ENCODE measurements at regions not wholly inside any gene's neighbourhood (a gene's known extent, or its start where the extent isn't known, plus 50 kb on each side); places are given as distances from the start of the nearest gene placed in this dataset.

DNA sequence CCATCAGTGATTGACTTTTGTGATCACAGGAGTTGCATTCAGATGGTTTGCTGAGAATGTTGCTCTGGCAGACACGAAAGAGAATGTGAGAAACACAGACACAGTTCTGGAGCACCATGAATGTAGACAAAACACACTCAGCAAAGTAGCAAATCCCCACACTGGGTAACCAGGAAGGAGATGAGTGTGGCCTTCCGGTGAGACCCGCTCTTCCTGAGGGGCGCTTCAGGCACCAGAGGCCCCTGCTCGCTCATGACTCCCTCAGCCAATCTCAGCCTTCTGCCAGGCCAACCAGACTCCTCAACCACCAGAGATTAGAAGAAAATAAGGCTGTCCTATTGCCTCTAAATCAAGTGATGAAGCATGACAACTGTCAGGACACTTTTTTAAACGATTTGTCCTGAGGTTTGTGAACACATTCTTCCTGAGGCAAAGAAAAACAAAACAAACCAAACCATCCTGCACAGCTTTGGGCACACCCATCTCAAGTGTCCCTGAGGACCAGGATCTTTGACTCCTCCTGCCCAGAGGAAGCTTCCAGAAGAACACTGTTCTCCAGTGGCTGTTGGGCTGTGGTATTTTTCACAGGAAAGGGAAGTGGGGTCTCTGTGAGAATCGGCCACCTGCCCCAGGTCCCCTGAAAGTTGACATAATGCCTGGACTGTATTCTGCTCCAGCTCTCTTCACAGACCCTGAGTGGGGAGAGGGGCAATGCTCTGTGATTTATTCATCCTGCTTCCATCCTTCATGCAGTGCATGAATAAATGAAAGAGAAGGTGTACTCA is 152.8 kb downstream of the BCL11A start:
- CTCF ChIA-PET: no interaction called here
- POLR2A ChIA-PET: interaction anchor here (0.7 kb wide), 1 partner anchor 174 kb away, joined by 6 read pairs; no protein-coding TSS in a partner anchor

DNA sequence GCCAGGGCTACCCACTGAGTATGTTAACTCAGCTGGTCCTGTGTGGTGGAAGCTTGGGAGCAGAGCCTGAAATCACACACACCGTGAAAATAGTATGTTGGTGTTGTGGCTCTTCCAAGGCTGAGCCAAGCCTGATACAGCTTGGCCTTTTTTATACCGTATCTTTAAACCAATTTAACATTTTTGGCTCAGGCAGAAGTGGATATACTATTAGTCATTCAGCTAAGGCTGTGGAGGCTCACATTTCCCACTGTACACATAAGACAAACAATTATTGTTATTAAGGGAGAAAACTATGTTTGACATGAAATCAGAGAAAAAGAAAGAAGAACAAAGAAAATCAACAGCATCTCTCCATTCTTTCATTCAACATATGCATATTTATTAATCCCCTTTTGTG is 159.0 kb downstream of the BCL11A start:
- ChIA-PET POLR2A (no interaction called here), CTCF (no interaction called here)

DNA sequence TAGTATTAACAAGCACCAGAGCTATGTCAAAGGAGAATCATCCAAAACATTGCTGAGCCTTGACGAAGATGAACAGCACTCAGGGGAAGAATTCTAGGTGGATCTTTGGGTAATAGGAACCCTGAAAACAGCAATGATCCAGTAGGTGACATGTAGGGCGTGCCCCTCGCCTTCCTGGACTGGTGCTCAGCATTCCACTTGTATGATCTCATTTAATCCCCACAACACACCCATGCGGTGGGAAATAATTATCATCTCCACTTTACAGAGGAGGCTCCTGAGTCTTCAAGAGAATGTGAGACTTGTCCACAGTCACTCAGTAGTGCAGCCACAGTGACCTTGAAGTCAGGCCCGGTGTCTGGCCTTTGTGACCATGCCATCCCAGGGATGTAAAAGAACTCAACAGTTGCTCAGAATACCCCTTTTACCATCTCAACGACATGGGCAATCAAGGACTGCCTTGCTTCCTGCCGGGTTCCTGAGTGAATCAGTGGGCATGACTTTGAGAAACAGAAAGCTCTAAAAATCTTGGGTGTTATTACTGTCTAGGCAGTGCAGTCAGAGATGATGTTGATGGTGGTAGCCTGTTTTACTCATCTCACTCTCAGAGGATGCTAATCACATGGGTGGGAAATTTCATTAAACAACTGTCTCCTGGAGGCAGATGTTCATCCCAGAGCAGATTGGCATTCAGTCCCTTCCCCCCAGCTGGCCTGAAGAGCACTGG is 161.6 kb downstream of the BCL11A start:
- ChIA-PET POLR2A (no interaction called here), CTCF (no interaction called here)

DNA sequence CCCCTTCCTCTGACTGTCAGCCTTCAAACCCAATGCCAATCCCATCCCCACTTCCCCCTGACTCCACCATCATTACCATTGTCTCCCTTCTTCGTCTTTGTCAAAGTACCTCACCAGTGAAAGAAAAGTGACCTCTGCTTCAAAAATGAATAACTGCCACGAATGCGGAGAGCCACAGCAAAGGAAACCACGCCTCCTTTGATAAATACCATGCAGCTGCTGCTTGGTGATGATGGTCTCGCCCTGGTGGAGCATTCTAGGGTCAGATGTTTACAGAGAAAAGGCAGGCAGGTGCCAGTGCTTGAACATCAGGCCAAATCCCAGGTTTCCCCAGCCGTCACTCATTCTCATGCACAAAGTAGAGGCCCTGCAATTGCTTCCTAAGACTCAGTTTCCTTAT is 162.2 kb downstream of the BCL11A start:
- CTCF ChIA-PET: no interaction called here
- POLR2A ChIA-PET: interaction anchor here (0.6 kb wide), 1 partner anchor 180 kb away, joined by 3 read pairs; no protein-coding TSS in a partner anchor

DNA sequence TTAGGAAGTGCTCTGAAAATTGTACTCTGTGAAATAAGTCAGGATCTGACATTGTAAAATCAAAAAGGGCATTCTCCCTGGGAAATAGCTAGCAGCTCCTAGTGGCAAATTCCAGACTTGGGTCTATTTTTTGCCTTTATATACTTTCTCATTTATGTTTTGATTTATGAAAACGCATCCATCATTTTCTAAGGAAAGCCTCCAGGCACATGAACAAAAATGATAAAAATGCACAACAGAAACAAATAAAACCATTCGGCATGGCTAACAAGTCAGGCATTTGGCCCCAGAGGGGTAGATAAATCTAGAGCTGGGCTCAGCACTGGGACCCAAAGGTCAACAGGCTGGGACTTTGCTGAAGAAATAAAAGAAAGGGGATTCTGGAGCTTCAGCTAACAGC is 167.0 kb downstream of the BCL11A start:
- POLR2A ChIA-PET: no interaction called here
- CTCF ChIA-PET: no interaction called here

DNA sequence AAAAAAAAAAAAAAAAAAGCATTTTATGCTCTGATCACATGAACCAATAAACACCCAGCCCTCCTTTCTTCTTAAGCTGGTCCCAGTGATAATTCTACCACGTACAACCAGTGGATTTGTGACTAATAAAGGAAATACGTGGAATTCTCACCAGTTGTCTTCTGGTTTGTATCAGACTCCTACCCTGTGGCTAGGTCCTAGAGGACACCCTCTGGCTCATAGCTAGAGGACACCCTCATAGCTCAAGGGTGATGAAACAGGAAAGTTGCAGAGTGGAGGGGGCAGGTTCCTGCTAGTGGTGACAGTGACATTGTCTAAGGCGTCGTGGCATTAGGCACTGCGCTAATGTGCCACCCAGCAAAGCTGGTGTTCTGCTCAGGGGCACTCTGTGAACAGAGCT is 167.8 kb downstream of the BCL11A start:
- POLR2A ChIA-PET: no interaction called here
- CTCF ChIA-PET: no interaction called here

DNA sequence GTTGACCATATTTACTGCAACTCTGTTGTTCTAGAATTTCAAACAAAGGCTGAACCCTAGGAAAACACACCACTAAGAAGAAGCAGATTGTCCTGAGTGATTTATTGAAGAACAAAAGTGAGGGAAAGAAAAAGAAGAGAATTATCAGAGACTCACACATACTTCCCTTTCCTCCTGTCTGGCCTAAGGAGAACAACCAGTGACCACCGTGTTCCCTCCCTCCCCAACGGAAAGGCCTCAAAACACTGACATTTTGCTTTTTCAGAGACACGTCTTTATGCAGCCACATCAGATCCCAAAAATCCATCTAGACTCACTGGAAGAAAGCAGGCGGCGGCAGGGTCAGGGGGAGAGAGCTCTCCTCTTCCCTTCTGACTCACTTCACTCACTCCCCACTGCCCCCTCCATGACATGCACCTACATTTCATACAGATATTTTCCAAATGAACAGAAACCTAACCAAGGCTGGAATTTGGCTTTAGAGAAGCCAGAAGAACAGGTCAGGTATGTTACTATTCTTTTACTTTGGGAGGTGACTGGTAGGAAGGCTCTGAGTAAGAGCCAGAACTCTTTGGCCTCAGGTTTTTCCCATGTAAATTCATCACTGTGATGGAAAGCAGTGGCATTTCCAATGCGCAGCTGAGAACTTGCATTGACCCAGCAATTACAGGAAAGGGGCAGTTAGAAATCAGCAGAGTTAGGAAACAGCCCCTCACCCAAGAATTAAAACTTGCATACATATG is 169.9 kb downstream of the BCL11A start:
- POLR2A ChIA-PET: no interaction called here
- CTCF ChIA-PET: no interaction called here

DNA sequence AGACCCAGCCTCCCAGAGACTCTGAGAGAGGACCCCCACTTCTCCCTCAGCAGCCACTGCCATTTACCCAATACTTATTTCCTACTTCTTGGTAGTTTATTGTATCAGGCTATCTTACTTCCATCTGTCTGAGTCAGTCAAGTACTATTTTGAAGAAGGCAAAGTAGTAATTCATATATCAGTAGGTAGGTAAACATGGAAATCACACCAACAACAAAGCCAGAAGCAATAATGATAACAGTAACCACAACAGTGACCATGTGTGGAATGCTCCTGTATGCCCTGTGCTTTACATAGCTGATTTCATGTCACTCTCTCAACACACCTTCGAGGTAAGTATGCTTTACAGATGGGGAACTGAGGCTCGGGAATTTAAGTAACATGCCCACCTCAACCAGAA is 173.0 kb downstream of the BCL11A start:
- ChIA-PET CTCF (no interaction called here), POLR2A (no interaction called here)

DNA sequence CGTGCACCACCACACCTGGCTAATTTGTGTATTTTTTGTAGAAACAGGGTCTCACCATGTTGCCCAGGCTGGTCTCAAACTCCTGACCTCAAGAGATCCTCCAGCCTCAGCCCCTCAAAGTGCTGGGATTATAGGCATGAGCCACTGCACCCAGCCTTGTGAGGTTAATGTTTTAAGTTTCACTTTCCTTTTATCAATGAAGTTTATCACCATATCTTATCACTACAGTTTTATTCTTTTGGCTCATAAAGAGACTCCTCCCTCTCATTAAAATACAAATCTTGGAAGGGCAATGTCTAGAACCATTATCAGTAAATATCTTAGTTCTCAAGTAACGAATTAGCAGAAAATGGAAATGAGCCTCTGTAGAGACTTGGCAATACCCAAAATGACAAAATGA is 173.8 kb downstream of the BCL11A start:
- ChIA-PET POLR2A (no interaction called here), CTCF (no interaction called here)

DNA sequence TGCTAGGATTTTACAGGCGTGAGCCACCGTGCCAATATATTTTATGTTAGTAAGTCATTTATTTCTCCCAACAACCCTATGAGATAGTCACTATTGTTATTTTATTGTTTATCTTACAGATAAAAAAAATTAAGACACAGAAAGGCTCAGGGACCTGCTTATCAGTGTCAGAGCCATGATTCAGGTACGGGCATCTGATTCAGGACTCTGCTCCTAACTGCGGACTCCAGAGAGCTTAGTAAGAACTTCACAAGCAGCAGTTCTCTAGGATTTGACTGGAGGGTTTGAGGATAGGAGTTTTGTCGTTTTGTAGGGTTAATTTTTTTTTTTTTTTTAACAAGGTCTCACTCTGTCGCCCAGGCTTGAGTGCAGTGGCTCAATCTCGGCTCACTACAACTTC is 174.2 kb downstream of the BCL11A start:
- ChIA-PET POLR2A (no interaction called here), CTCF (no interaction called here)

DNA sequence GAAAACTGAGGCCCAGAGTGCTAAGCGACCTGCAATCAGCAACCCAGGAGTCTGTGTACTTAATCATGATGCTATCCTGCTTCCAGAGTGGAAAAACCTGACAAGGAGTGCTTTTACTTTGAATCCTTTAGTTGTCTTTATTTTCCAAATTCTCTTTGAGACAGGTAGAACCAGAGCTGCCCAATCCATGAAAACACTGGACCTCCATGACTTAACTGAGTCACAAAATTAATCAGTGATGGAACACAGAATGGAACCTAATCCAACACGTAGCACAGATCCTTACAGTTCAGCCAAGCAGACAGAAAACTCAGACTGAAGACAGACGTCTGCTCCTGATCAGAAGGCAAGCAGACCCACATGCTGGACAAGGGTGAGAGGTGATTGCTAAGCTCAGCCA is 175.6 kb downstream of the BCL11A start:
- ChIA-PET POLR2A (no interaction called here), CTCF (no interaction called here)

DNA sequence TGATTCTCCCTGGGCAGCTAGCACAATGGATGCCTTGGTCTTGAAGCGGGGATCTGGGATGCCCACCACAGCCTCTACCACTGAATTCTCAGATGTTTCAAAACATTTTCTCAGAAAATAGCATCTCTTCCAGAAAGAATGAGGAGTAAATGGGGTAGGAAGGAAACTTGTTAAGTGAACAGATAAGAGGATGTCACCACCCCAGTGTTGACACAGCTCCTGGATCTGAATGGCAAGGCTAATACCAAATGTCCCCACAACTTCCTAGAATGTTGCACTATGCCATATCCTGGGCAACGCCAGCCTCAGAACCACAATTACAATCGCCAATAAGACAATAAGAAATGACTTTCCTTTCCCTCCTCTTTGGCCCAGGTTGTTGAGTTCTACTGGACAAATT is 177.2 kb downstream of the BCL11A start:
- POLR2A ChIA-PET: no interaction called here

DNA sequence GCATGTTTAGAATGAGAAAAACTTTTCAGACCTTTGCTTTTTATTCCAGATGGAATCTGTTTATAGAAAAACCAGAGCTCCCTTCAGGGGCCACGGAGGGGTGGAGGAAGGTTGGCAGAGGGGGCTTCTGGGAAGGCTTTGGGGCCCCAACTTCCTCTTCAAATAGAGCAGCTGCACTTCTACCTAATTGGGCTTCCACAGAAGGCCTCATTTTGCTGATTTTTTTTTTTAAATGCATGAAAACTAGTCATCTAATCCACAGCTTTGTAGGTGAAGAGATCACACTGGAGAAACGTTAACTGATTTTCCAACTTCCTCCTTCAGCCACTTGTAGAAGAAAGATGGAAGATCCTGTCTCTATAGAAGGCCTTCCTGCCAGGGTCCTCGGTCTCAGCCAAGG is 181.8 kb downstream of the BCL11A start:
- CTCF ChIA-PET: no interaction called here
- POLR2A ChIA-PET: no interaction called here

More for the DNA sequence above, 177.2 kb downstream of the BCL11A start:
- CTCF ChIA-PET: no interaction called here

DNA sequence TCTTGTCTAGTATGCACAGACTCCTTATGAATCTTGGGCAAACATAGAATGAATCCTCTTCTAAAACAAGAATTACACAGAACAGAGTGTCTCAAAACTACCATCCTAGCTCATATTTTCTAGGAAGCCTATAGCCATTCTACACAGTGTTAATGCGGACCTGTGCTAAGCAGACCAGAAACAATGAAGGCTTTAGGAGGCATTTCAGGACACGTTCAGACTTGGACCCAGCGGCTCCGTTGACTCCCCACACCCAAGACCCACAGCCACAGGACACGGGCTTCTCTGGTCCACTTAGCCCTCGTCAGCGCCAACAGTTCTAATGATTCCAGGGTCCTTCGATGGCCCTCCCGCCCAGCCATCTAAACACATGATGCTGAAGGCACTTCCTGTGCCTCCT is 182.2 kb downstream of the BCL11A start:
- POLR2A ChIA-PET: no interaction called here
- CTCF ChIA-PET: interaction anchor here (0.6 kb wide), 1 partner anchor 212 kb away, joined by 3 read pairs; no protein-coding TSS in a partner anchor

DNA sequence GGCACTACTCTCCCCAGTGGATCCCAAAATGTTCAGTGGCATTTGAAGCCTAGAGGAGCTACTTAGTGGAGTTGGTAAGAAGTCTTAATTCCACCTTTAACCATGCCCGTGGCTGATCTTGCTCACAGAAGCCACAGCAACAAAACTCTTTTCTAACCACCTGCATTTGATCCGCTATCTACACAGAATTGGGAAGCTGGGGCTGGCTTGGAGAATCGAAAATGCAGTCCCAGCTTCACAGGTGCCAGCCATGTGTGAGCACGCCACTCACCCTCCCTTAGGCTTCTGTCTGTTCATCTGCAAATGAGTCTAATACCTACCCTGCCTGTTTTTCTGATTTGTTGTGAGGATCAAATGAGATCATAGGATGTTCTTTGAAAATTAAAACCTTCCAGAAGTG is 182.6 kb downstream of the BCL11A start:
- ChIA-PET CTCF (interaction anchor here (0.6 kb wide), 1 partner anchor 212 kb away, joined by 3 read pairs; no protein-coding TSS in a partner anchor), POLR2A (no interaction called here)

DNA sequence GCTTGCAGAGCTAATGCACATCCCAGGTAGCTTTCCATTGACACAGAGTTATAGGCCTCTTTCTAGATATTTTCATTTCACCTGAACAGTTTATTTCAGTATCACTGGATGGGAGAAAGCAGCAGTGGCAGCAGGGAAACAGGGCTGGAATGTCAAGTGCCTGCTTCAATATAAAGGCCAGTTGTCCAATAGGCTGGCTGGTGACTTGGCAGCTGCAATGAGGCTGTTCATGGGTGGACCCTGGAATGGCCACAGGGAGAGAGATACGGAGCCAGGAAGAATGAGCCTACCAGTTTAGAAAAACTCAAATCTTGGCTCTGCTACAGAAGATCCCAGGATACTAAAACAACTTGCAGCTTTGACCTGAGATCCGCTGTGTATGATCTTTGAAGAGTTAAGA is 185.0 kb downstream of the BCL11A start:
- CTCF ChIA-PET: no interaction called here
- POLR2A ChIA-PET: no interaction called here

DNA sequence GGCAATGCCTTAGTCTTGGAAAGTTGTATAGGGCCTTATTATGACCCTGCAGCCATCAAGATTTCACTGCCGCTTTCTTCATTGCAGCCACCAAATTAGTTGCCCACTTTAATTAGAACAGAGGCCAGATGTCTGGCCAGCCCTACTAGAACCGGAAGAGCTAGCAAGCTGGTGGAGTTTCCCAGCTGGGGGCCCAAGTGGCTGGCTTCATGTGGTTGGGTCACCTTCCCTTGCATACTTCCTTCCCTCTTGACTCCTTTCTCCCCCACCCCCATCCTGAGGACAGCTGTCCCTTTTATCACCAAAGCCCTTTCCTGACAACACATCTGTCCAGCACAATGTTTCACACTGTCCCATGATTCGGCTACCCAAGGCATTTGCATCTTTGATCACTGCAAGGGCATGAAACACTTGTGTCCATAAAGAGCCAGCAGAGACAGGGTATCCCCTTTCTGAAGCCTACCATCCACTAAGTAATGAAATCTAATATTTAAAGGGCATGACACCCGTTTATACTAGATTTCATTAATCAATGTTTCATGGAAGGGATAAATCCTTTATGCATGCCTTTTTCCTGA is 187.2 kb downstream of the BCL11A start:
- ChIA-PET POLR2A (no interaction called here), CTCF (no interaction called here)

DNA sequence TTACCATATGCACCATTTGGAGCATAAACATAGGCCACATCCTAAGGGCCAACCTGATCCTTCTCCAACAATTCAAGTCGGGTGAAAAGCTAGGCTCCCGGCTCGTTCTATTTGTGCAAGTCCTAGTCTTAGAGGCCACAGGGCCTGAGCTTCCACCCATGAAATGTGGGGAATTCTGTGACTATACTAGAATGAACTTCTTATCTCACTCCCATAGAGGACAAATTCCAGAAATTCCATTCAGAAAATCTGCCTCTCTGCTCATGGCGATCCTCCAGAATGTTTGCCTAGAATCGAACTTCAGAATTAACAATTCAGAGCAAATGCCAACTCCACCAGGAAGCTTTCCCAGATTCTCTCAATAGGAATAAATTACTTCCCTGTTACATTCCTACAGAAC is 187.9 kb downstream of the BCL11A start:
- POLR2A ChIA-PET: no interaction called here

DNA sequence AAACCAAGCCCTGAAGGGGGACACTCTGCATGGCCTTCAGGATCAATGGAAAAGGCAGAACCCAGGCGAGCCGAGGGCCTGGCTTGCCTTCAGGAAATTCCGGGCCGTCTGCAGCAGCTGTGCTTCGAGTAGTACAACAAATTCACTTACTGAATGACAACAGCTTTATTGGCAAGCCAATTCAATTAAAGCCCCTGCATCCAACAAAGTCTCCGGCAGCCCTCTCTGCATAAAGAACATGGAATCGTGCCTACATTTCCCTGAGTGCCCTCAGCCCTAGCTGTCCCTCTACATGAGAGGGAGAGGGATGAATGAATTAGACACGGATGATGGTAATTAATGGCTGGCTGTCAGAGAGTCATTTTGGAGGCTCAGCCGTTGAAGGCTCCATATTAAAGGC is 189.0 kb downstream of the BCL11A start:
- ChIA-PET POLR2A (no interaction called here), CTCF (no interaction called here)

More for the DNA sequence above, 187.9 kb downstream of the BCL11A start:
- CTCF ChIA-PET: no interaction called here

DNA sequence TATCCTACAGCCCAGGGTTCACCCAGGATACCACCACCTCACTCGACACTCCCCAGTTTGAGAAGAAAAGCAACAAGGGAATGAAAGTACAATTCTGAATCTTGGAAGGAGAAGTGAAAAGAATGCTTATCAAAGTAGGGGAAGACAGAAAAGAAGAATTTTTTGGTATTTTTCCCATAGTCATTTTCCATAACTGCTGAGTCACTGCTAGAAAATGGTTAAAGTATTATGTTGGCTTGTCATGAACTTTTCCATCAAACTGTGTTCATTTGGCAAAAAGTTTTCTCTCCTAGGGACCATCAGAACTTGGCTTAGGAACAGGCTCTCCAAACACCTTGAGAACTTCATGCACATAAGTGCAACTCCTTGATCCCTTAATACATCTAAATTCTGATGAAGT is 192.0 kb downstream of the BCL11A start:
- CTCF ChIA-PET: no interaction called here
- POLR2A ChIA-PET: no interaction called here

DNA sequence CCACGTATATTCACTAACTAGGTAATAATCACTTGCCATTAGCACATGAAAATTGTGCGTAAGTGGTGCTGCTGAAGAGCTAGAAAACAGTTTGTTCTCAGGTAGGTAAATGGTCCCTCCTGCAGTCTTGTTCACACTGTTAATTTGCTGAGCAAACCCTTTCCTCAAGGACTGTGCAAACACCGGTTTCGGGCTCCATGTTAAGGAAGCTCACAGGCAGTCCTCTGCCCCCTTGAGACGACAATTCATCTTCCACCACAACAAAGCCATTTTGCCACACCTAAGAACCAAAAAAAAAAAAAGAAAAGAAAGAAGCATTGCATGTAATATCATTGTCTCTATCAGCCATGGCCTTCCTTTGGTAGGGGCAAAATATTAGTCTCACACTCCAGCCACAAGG is 193.9 kb downstream of the BCL11A start:
- ChIA-PET POLR2A (no interaction called here), CTCF (no interaction called here)

Measured in activated CD8-positive, alpha-beta memory T cell treated with anti-CD3 and anti-CD28 coated beads for 36 hours (primary cell).